ENCODE measurements at regions not wholly inside any gene's neighbourhood (a gene's known extent, or its start where the extent isn't known, plus 50 kb on each side); places are given as distances from the start of the nearest gene placed in this dataset.

GRCh38 chr2:40851661-40852060 is 399.8 kb upstream of the SLC8A1 start:
- TF ChIP-seq EZH2phosphoT487 (IDR thresholded peaks at IDR 0.05; ENCODE audit: borderline replicate concordance, low read depth, low read length) (no peak), CTCF (conservative IDR thresholded peaks at IDR 0.05; ENCODE audit: low read length) (no peak)
